DND-41 (cell line): ENCODE measurements at regions not wholly inside any gene's neighbourhood (a gene's known extent, or its start where the extent isn't known, plus 50 kb on each side); places are given as distances from the start of the nearest gene placed in this dataset.

ENCODE experiments used
- ATAC-seq: fragments of 200-7000 bp; cut with Tn5 transposase; 3 replicates; pipeline ENCODE4 v1.9.1; 2021; ENCODE audit warnings: low read depth; ENCODE audit not compliant: insufficient read depth
- DNase-seq: peaks from one replicate; pipeline ENCODE4 v3.0.0-alpha.2; 2020
- H2AFZ ChIP-seq: 2 replicates; pipeline ENCODE4 v1.6.0; 2012; ENCODE audit warnings: low read depth, low read length
- H3K27ac ChIP-seq: 2 replicates; pipeline ENCODE4 v1.5.1; 2012; ENCODE audit warnings: low read length, inconsistent platforms
- H3K27me3 ChIP-seq: fragments of 200-600 bp; sonication (generic); 2 replicates; pipeline ENCODE4 v1.6.0; 2012; ENCODE audit warnings: low read length, mild to moderate bottlenecking, inconsistent platforms; ENCODE audit not compliant: insufficient read depth, poor library complexity
- H3K36me3 ChIP-seq: 2 replicates; pipeline ENCODE4 v1.5.1; 2012; ENCODE audit warnings: low read length, inconsistent platforms; ENCODE audit not compliant: insufficient read depth
- H3K4me1 ChIP-seq: 2 replicates; pipeline ENCODE4 v1.5.1; 2012; ENCODE audit warnings: mild to moderate bottlenecking, low read length; ENCODE audit not compliant: insufficient read depth
- H3K4me2 ChIP-seq: 2 replicates; pipeline ENCODE4 v1.6.0; 2012; ENCODE audit warnings: mild to moderate bottlenecking, moderate library complexity, low read length, inconsistent platforms; ENCODE audit not compliant: insufficient read depth
- H3K4me3 ChIP-seq, 2 experiments: fragments of 200-600 bp in 1 of 2; shearing (Covaris generic) in 1 of 2; 2 replicates each; pipeline ENCODE4 v1.5.1; 2012 to 2016; ENCODE audit warnings: inconsistent platforms in 2 of 2, low read length in 2 of 2, mild to moderate bottlenecking in 2 of 2, low read depth in 1 of 2, moderate library complexity in 1 of 2
- H3K79me2 ChIP-seq: 2 replicates; pipeline ENCODE4 v1.6.0; 2012; ENCODE audit warnings: low read length, inconsistent platforms; ENCODE audit not compliant: insufficient read depth
- H3K9ac ChIP-seq: 2 replicates; pipeline ENCODE4 v1.6.0; 2012; ENCODE audit warnings: low read depth, mild to moderate bottlenecking, inconsistent platforms, low read length, moderate library complexity
- H3K9me3 ChIP-seq: 2 replicates; pipeline ENCODE4 v1.5.1; 2012; ENCODE audit warnings: low read length, moderate library complexity, mild to moderate bottlenecking, inconsistent platforms; ENCODE audit not compliant: insufficient read depth, severe bottlenecking
- H4K20me1 ChIP-seq: 2 replicates; pipeline ENCODE4 v1.6.0; 2012; ENCODE audit warnings: low read length; ENCODE audit not compliant: insufficient read depth
- CTCF ChIP-seq: IDR thresholded peaks from 2 replicates; pipeline ENCODE4 v1.5.1; 2012; ENCODE audit warnings: borderline replicate concordance, low read length, moderate library complexity, mild to moderate bottlenecking; ENCODE audit not compliant: poor library complexity, severe bottlenecking; ENCODE audit errors: extremely low read depth
- EZH2 ChIP-seq: IDR thresholded peaks from 3 replicates; pipeline ENCODE4 v1.6.1; 2012; ENCODE audit warnings: borderline replicate concordance, low read depth, mild to moderate bottlenecking, moderate library complexity, low read length, inconsistent platforms; ENCODE audit not compliant: severe bottlenecking

- no peak for TF ChIP-seq CTCF
- TF ChIP-seq EZH2: no peak
- no peaks in the 10 kb centered on the region for H3K36me3 ChIP-seq
- H3K9ac ChIP-seq: no peak overlapping the region
- no peak overlapping the region for H2AFZ ChIP-seq
- H3K4me2 ChIP-seq: no peak overlapping the region
- no peak for DNase-seq
- H4K20me1 ChIP-seq: no peaks in the 10 kb centered on the region
- no peak overlapping the region for H3K27ac ChIP-seq
- H3K4me3 ChIP-seq: no peak overlapping the region
- no peaks in the 10 kb centered on the region for H3K9me3 ChIP-seq
- H3K4me1 ChIP-seq: peaks cover 8% of the 10 kb centered on the region
- ATAC-seq: no peak
- no peaks in the 10 kb centered on the region for H3K79me2 ChIP-seq
- H3K27me3 ChIP-seq: peaks cover 12% of the 10 kb centered on the region
Observed at GRCh38 chr6:79781916-79782315, 150.8 kb downstream of the SH3BGRL2 start.

- Histone ChIP-seq H2AFZ (no peak overlapping the region), H3K4me1 (peaks cover 8% of the 10 kb centered on the region), H3K79me2 (no peaks in the 10 kb centered on the region), H4K20me1 (no peaks in the 10 kb centered on the region), H3K4me3 (no peak overlapping the region), H3K27me3 (peaks cover 13% of the 10 kb centered on the region), H3K36me3 (no peaks in the 10 kb centered on the region), H3K9ac (no peak overlapping the region), H3K9me3 (no peaks in the 10 kb centered on the region), H3K27ac (no peak overlapping the region), H3K4me2 (no peak overlapping the region)
- TF ChIP-seq CTCF (no peak), EZH2 (no peak)
- ATAC-seq: no peak
- no peak for DNase-seq
Observed at GRCh38 chr6:79780881-79781280, 149.8 kb downstream of the SH3BGRL2 start.

- no peaks in the 10 kb centered on the region for H3K36me3 ChIP-seq
- no peak for TF ChIP-seq CTCF
- TF ChIP-seq EZH2: no peak
- H2AFZ ChIP-seq: 0 out of 2 replicates have a peak overlapping the region, but pooled peaks have one; percentile 44
- no peak overlapping the region for H3K4me2 ChIP-seq
- no peak for DNase-seq
- no peak overlapping the region for H3K27ac ChIP-seq
- H3K4me3 ChIP-seq: no peak overlapping the region
- H3K9me3 ChIP-seq: no peaks in the 10 kb centered on the region
- peaks cover 8% of the 10 kb centered on the region for H3K4me1 ChIP-seq
- peaks cover 13% of the 10 kb centered on the region for H3K27me3 ChIP-seq
- H4K20me1 ChIP-seq: no peaks in the 10 kb centered on the region
- H3K79me2 ChIP-seq: no peaks in the 10 kb centered on the region
- no peak for ATAC-seq
- H3K9ac ChIP-seq: no peak overlapping the region
Observed at GRCh38 chr6:79778816-79779215, 147.7 kb downstream of the SH3BGRL2 start.
